AG04449 (cell line): ENCODE measurements at regions not wholly inside any gene's neighbourhood (a gene's known extent, or its start where the extent isn't known, plus 50 kb on each side); places are given as distances from the start of the nearest gene placed in this dataset.

Source experiments
- CTCF ChIA-PET: fragments of 350-600 bp; formaldehyde crosslinking; extraction: SDS; loops from one replicate; lab custom pipeline; 2021; ENCODE audit warnings: antibody characterized with exemption; lab: Yijun Ruan, JAX
- POLR2A ChIA-PET: fragments of 400-600, 350-600 bp; formaldehyde crosslinking; extraction: SDS; loops from one replicate; lab custom pipeline; 2020; ENCODE audit warnings: antibody characterized with exemption, inconsistent platforms; lab: Yijun Ruan, JAX
- DNase-seq: peaks from one replicate; pipeline ENCODE4 v3.0.0-alpha.2; 2010; ENCODE audit warnings: low read depth, low spot score
- H3K4me3 ChIP-seq: 2 replicates; pipeline ENCODE4 v1.5.1; 2011; ENCODE audit warnings: low read depth, mild to moderate bottlenecking, control low read depth, low read length
- TF ChIP-seq, protein P1 (sequence below): IDR thresholded peaks from one replicate; pipeline ENCODE4 v1.5.1; 2011; ENCODE audit warnings: mild to moderate bottlenecking, moderate library complexity, low read length, control low read depth, inconsistent platforms; ENCODE audit not compliant: insufficient read depth; ENCODE audit errors: missing control alignments

GRCh38 chr1:95652423-95652965, 418.5 kb downstream of the RWDD3 start:
- no peak for DNase-seq
- no peak overlapping the region for H3K4me3 ChIP-seq
- CTCF ChIA-PET, result no interaction called here
- POLR2A ChIA-PET, result no interaction called here
- TF ChIP-seq, protein P1, sequence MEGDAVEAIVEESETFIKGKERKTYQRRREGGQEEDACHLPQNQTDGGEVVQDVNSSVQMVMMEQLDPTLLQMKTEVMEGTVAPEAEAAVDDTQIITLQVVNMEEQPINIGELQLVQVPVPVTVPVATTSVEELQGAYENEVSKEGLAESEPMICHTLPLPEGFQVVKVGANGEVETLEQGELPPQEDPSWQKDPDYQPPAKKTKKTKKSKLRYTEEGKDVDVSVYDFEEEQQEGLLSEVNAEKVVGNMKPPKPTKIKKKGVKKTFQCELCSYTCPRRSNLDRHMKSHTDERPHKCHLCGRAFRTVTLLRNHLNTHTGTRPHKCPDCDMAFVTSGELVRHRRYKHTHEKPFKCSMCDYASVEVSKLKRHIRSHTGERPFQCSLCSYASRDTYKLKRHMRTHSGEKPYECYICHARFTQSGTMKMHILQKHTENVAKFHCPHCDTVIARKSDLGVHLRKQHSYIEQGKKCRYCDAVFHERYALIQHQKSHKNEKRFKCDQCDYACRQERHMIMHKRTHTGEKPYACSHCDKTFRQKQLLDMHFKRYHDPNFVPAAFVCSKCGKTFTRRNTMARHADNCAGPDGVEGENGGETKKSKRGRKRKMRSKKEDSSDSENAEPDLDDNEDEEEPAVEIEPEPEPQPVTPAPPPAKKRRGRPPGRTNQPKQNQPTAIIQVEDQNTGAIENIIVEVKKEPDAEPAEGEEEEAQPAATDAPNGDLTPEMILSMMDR, result no peak

DNA sequence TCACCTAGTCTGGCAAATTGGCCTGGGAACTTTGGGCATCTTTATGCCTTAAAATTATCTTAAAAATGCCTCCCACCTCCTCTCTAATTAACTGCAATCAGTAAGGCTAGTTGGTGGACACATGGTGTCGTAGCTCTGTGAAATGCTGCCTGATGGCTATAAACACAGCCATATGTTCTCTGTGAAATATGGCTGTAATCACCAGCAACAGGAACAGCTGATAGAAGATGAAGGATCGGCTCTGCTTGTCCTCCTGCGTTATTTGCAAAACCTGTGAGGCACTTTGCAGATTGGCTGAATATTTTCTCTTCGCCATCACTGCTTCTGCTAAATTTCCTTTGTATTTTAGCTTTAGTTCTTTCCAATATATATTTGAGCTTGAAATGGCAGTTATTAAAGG, 419.6 kb downstream of the RWDD3 start:
- CTCF ChIA-PET, result no interaction called here
- TF ChIP-seq, protein P1, result no peak
- DNase-seq, result no peak
- no peak overlapping the region for H3K4me3 ChIP-seq
- POLR2A ChIA-PET, result no interaction called here

DNA sequence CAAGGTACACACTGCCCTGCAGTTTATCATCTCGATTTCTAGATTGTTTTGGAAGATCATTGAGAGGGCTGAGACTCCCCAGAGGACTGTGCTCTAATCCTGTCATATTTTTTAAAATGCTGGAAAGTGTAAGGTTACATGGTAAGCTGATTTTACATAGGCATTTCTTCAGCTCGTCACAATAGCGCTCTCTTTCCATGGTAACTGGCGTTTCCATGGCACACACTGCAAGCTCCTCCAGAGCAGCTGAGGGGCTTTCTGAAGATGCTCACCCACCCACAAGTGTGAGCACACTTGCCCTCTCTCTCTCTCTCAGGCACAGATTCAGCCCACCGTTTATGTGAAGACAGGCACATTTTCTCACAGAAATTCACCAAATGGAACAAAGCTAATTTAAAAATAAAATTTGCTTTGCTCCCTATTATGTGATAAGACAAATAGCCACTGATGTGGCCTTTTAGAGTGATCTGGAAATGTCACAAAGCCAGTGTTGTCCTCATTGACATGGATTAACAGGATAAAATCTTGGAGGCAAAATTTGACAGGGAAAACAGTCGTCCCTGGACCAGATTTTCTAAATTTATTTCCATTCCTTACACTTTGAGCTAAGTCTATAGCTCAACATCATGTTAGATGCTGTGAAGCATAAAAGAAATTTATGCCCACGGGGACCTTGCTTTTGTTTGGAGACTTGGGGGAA, 421.5 kb downstream of the RWDD3 start:
- ChIA-PET CTCF (no interaction called here), POLR2A (no interaction called here)
- no peak overlapping the region for H3K4me3 ChIP-seq
- no peak for DNase-seq
- TF ChIP-seq, protein P1, result no peak

GRCh38 chr1:95657248-95657647, 423.2 kb downstream of the RWDD3 start:
- TF ChIP-seq, protein P1, result no peak

DNA sequence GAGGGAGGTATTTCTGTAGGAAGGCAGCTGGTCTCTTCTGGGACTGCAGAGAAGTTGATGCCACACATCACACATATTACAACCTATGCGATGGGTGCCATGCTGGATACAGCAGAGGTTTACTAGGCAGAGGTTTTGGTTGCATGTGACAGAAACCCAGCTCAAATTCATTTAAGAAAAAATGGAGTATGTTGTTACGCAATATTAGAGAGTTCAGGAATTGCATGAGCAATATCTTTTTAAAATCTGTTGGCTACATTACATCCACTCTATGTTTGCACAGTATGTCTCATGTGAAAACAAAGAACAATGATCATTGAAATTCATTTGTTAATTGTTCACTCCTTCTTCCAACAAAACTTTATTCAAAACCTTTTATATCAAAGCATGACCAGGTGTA, 425.2 kb downstream of the RWDD3 start:
- CTCF ChIA-PET, result no interaction called here
- POLR2A ChIA-PET, result no interaction called here
- no peak for DNase-seq

More at GRCh38 chr1:95657248-95657647, 423.2 kb downstream of the RWDD3 start:
- CTCF ChIA-PET, result no interaction called here
- POLR2A ChIA-PET, result no interaction called here
- no peak overlapping the region for H3K4me3 ChIP-seq
- DNase-seq, result no peak

GRCh38 chr1:95659588-95659987, 425.6 kb downstream of the RWDD3 start:
- CTCF ChIA-PET, result no interaction called here
- POLR2A ChIA-PET, result no interaction called here
- no peak overlapping the region for H3K4me3 ChIP-seq

More for the DNA sequence above, 425.2 kb downstream of the RWDD3 start:
- no peak overlapping the region for H3K4me3 ChIP-seq
- TF ChIP-seq, protein P1, result no peak

More at GRCh38 chr1:95659588-95659987, 425.6 kb downstream of the RWDD3 start:
- TF ChIP-seq, protein P1, result no peak
- no peak for DNase-seq
